Mucosa of descending colon (tissue), 3 donors: ENCODE measurements at regions not wholly inside any gene's neighbourhood (a gene's known extent, or its start where the extent isn't known, plus 50 kb on each side); places are given as distances from the start of the nearest gene placed in this dataset.
A peak's percentile ranks its signal among the peaks of the same experiment; 100 is the strongest.
"Not testable (repeated sequence)": the region's sequence is repeated elsewhere in the genome, so short reads cannot be mapped to it uniquely, and the experiment has no call there.

Source experiments
- ATAC-seq: fragments of 200-7000 bp; cut with Tn5 transposase; one replicate; pipeline ENCODE4 v1.9.1; 2020; ENCODE audit warnings: mild to moderate bottlenecking, moderate library complexity
- DNase-seq, 3 donors: peaks; one replicate each; pipeline ENCODE4 v3.0.0-alpha.2; 2020
- H3K36me3 ChIP-seq: fragments of 200-600 bp; one replicate; pipeline ENCODE4 v1.8.0; 2021; ENCODE audit warnings: low read depth, mild to moderate bottlenecking
- H3K4me1 ChIP-seq: fragments of 200-600 bp; one replicate; pipeline ENCODE4 v1.8.0; 2021; ENCODE audit warnings: low read depth, mild to moderate bottlenecking
- H3K4me3 ChIP-seq: fragments of 200-600 bp; one replicate; pipeline ENCODE4 v1.8.0; 2021; ENCODE audit warnings: mild to moderate bottlenecking
- H3K9me3 ChIP-seq: fragments of 200-600 bp; one replicate; pipeline ENCODE4 v1.8.0; 2021; ENCODE audit warnings: mild to moderate bottlenecking
- CTCF ChIP-seq: fragments of 200-600 bp; IDR thresholded peaks from one replicate; pipeline ENCODE4 v1.8.0; 2022; ENCODE audit warnings: antibody characterized with exemption, mild to moderate bottlenecking
- intact Hi-C, 2 donors: fragments of 100-400 bp; cut with DNase I in 1 of 2; cut with micrococcal nuclease in 1 of 2; formaldehyde crosslinking; loops; one replicate each; pipeline versions ENCODE4 v1.11.0 to v1.11.1; 2022; cut with DNase I, micrococcal nuclease
- donor health status: DM: no; HTN: no; CAD: no; lungs with moderate emphysema.
- donor health status: DM: no; HTN: no; CAD: no.
- donor health status: DM: no; HTN: yes; CAD: no.

GRCh38 chr3:107915706-107916105, 175.1 kb downstream of the CD47 start:
- Histone ChIP-seq H3K4me3 (no peak overlapping the region), H3K4me1 (no peaks in the 10 kb centered on the region), H3K9me3 (no peaks in the 10 kb centered on the region), H3K36me3 (no peaks in the 10 kb centered on the region)
- no peak for ATAC-seq
- intact Hi-C loops, result no loop called here
- DNase-seq, result no peak
- TF ChIP-seq CTCF, result no peak

- Histone ChIP-seq H3K9me3 (no peaks in the 10 kb centered on the region), H3K4me3 (no peak overlapping the region), H3K36me3 (no peaks in the 10 kb centered on the region), H3K4me1 (no peaks in the 10 kb centered on the region)
- TF ChIP-seq CTCF, result no peak
- intact Hi-C loops, result no loop called here
- ATAC-seq (no peak), DNase-seq (no peak)
These were observed 177.1 kb downstream of the CD47 start for GRCh38 chr3:107913701-107914100.

- no peaks in the 10 kb centered on the region for H3K4me1 ChIP-seq
- H3K9me3 ChIP-seq, result no peaks in the 10 kb centered on the region
- intact Hi-C loops, result no loop called here
- DNase-seq (no peak), ATAC-seq (no peak)
- TF ChIP-seq CTCF, result no peak
- no peak overlapping the region for H3K4me3 ChIP-seq
- no peaks in the 10 kb centered on the region for H3K36me3 ChIP-seq
These were observed 179.4 kb downstream of the CD47 start for GRCh38 chr3:107911337-107912000.

- TF ChIP-seq CTCF, result no peak
- DNase-seq (no peak), ATAC-seq (peak; percentile 23)
- intact Hi-C loops, result no loop called here
- Histone ChIP-seq H3K4me3 (no peak overlapping the region), H3K4me1 (no peaks in the 10 kb centered on the region), H3K9me3 (no peaks in the 10 kb centered on the region), H3K36me3 (no peaks in the 10 kb centered on the region)
These were observed 180.0 kb downstream of the CD47 start for GRCh38 chr3:107910713-107911259.

GRCh38 chr3:107909583-107909982, 181.2 kb downstream of the CD47 start:
- intact Hi-C loops, H3K4me3 ChIP-seq, H3K9me3 ChIP-seq, H3K36me3 ChIP-seq, H3K4me1 ChIP-seq, DNase-seq, ATAC-seq: not testable (repeated sequence)

- Histone ChIP-seq H3K9me3 (no peaks in the 10 kb centered on the region), H3K4me1 (no peaks in the 10 kb centered on the region), H3K4me3 (no peak overlapping the region), H3K36me3 (no peaks in the 10 kb centered on the region)
- ATAC-seq (no peak), DNase-seq (no peak)
- no peak for TF ChIP-seq CTCF
- intact Hi-C loops, result no loop called here
These were observed 182.8 kb downstream of the CD47 start for GRCh38 chr3:107907996-107908395.
